ENCODE measurements at regions not wholly inside any gene's neighbourhood (a gene's known extent, or its start where the extent isn't known, plus 50 kb on each side); places are given as distances from the start of the nearest gene placed in this dataset.

DNA sequence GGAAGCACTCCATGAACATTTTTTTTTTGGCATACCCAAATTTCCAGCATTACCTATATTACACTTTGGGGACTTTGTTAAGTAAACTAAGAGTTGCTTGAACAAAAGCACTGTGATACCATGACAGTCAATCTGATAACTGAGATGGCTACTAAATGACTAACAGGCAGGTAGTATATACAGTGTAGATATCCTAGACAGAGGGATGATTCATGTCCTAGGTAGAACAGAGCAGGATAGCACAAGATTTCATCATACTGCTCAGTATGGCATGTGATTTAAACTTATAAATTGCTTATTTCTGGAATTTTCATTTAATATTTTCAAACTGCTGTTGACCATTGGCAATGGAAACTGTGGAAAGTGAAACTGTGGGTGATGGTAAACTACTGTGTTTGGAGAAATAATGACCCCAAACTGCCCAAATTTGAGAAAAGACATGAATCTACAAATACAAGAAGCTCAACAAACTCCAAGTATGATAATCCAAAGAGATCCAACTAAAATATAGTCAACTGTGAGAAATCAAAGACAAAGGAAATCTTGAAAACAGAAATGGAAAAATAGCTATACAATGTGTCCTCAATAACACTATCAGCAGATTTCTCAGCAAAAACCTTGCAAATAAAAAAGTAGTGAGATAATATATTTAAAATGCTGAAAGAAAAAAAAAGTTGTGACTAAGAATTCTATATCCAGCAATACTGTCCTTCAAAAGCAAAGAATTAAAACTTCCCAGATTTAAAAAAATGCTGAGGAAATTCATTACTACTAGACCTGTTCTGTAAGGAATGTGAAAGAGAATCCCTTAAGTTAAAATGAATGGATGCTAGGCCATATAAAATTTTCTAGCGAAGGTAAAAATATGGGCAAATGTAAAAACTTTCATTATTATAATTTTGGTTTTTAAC, 410.4 kb downstream of the DUSP10 start:
- TF ChIP-seq, protein P1, sequence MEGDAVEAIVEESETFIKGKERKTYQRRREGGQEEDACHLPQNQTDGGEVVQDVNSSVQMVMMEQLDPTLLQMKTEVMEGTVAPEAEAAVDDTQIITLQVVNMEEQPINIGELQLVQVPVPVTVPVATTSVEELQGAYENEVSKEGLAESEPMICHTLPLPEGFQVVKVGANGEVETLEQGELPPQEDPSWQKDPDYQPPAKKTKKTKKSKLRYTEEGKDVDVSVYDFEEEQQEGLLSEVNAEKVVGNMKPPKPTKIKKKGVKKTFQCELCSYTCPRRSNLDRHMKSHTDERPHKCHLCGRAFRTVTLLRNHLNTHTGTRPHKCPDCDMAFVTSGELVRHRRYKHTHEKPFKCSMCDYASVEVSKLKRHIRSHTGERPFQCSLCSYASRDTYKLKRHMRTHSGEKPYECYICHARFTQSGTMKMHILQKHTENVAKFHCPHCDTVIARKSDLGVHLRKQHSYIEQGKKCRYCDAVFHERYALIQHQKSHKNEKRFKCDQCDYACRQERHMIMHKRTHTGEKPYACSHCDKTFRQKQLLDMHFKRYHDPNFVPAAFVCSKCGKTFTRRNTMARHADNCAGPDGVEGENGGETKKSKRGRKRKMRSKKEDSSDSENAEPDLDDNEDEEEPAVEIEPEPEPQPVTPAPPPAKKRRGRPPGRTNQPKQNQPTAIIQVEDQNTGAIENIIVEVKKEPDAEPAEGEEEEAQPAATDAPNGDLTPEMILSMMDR (IDR thresholded peaks at IDR 0.05), result no peak
- no peak for TF ChIP-seq POLR2A (IDR thresholded peaks at IDR 0.05)

Data from Peyer's patch (tissue), 4 donors.